SJCRH30 (cell line): ENCODE measurements at regions not wholly inside any gene's neighbourhood (a gene's known extent, or its start where the extent isn't known, plus 50 kb on each side); places are given as distances from the start of the nearest gene placed in this dataset.
"Not testable (repeated sequence)": the region's sequence is repeated elsewhere in the genome, so short reads cannot be mapped to it uniquely, and the experiment has no call there.

Source experiments
- DNase-seq, 2 experiments: peaks; one replicate each; pipeline ENCODE4 v3.0.0-alpha.2; 2015 to 2020
- H3K27ac ChIP-seq: fragments of 250-450 bp; sonication (Bioruptor Pico); 2 replicates; pipeline ENCODE4 v1.5.1; 2020; ENCODE audit warnings: mild to moderate bottlenecking, moderate library complexity
- H3K27me3 ChIP-seq: fragments of 250-450 bp; sonication (Bioruptor Pico); 2 replicates; pipeline ENCODE4 v1.5.1; 2020; ENCODE audit warnings: mild to moderate bottlenecking, moderate library complexity
- H3K36me3 ChIP-seq: fragments of 250-450 bp; sonication (Bioruptor Pico); 2 replicates; pipeline ENCODE4 v1.5.1; 2020; ENCODE audit warnings: mild to moderate bottlenecking, moderate library complexity
- H3K4me1 ChIP-seq: fragments of 250-450 bp; sonication (Bioruptor Pico); 2 replicates; pipeline ENCODE4 v1.5.1; 2020; ENCODE audit warnings: mild to moderate bottlenecking, moderate library complexity
- H3K4me3 ChIP-seq: fragments of 250-450 bp; sonication (Bioruptor Pico); 2 replicates; pipeline ENCODE4 v1.5.1; 2020; ENCODE audit warnings: mild to moderate bottlenecking, moderate library complexity
- H3K9me3 ChIP-seq: fragments of 250-450 bp; sonication (Bioruptor Pico); replicated peaks from 2 replicates; pipeline ENCODE4 v1.5.1; 2020; ENCODE audit warnings: mild to moderate bottlenecking, moderate library complexity

GRCh38 chr16:16448423-16448822 lies 69.5 kb downstream of the NPIPA7 start:
- H3K36me3 ChIP-seq, result not testable (repeated sequence)

GRCh38 chr16:16449712-16450237 lies 70.8 kb downstream of the NPIPA7 start:
- not testable (repeated sequence) for H3K4me1 ChIP-seq, H3K4me3 ChIP-seq, H3K36me3 ChIP-seq, H3K27ac ChIP-seq, H3K9me3 ChIP-seq, H3K27me3 ChIP-seq, DNase-seq

More at GRCh38 chr16:16448423-16448822, 69.5 kb downstream of the NPIPA7 start:
- not testable (repeated sequence) for H3K4me1 ChIP-seq, H3K9me3 ChIP-seq, DNase-seq, H3K27me3 ChIP-seq, H3K27ac ChIP-seq, H3K4me3 ChIP-seq

- not testable (repeated sequence) for DNase-seq, H3K27me3 ChIP-seq, H3K4me3 ChIP-seq, H3K36me3 ChIP-seq, H3K27ac ChIP-seq, H3K4me1 ChIP-seq, H3K9me3 ChIP-seq
Measured at GRCh38 chr16:16451721-16452410, 72.9 kb downstream of the NPIPA7 start.

GRCh38 chr16:16458579-16458978 lies 79.6 kb downstream of the NPIPA7 start:
- H3K27ac ChIP-seq, H3K27me3 ChIP-seq, H3K4me3 ChIP-seq, H3K36me3 ChIP-seq, H3K9me3 ChIP-seq, DNase-seq, H3K4me1 ChIP-seq: not testable (repeated sequence)

GRCh38 chr16:16463792-16464191 lies 84.9 kb downstream of the NPIPA7 start:
- H3K36me3 ChIP-seq, H3K27ac ChIP-seq, H3K4me1 ChIP-seq, H3K9me3 ChIP-seq, H3K4me3 ChIP-seq, DNase-seq, H3K27me3 ChIP-seq: not testable (repeated sequence)

- H3K4me1 ChIP-seq, H3K4me3 ChIP-seq, H3K9me3 ChIP-seq, H3K27ac ChIP-seq, DNase-seq, H3K27me3 ChIP-seq, H3K36me3 ChIP-seq: not testable (repeated sequence)
Measured at GRCh38 chr16:16488919-16489318, 110.0 kb downstream of the NPIPA7 start.

- not testable (repeated sequence) for H3K4me1 ChIP-seq, H3K9me3 ChIP-seq, H3K27ac ChIP-seq, H3K4me3 ChIP-seq, H3K27me3 ChIP-seq, DNase-seq, H3K36me3 ChIP-seq
Measured at GRCh38 chr16:16489466-16489865, 110.5 kb downstream of the NPIPA7 start.

- DNase-seq, H3K27me3 ChIP-seq, H3K9me3 ChIP-seq, H3K4me1 ChIP-seq, H3K4me3 ChIP-seq, H3K36me3 ChIP-seq, H3K27ac ChIP-seq: not testable (repeated sequence)
Measured at GRCh38 chr16:16494114-16494513, 115.2 kb downstream of the NPIPA7 start.

- H3K27ac ChIP-seq, H3K4me1 ChIP-seq, H3K27me3 ChIP-seq, H3K36me3 ChIP-seq, H3K4me3 ChIP-seq, H3K9me3 ChIP-seq, DNase-seq: not testable (repeated sequence)
Measured at GRCh38 chr16:16494998-16495397, 116.1 kb downstream of the NPIPA7 start.

GRCh38 chr16:16499875-16500274 lies 120.9 kb downstream of the NPIPA7 start:
- not testable (repeated sequence) for H3K27me3 ChIP-seq, H3K9me3 ChIP-seq, H3K4me1 ChIP-seq, H3K36me3 ChIP-seq, DNase-seq, H3K27ac ChIP-seq, H3K4me3 ChIP-seq

- not testable (repeated sequence) for H3K4me3 ChIP-seq, H3K4me1 ChIP-seq, DNase-seq, H3K27ac ChIP-seq, H3K27me3 ChIP-seq, H3K36me3 ChIP-seq, H3K9me3 ChIP-seq
Measured at GRCh38 chr16:16507041-16507440, 128.1 kb downstream of the NPIPA7 start.

GRCh38 chr16:16508344-16508743 lies 129.4 kb downstream of the NPIPA7 start:
- not testable (repeated sequence) for H3K4me1 ChIP-seq, H3K9me3 ChIP-seq, H3K27ac ChIP-seq, H3K36me3 ChIP-seq, H3K4me3 ChIP-seq, DNase-seq, H3K27me3 ChIP-seq

GRCh38 chr16:16519395-16519794 lies 140.5 kb downstream of the NPIPA7 start:
- not testable (repeated sequence) for H3K9me3 ChIP-seq, H3K4me1 ChIP-seq, H3K27me3 ChIP-seq, DNase-seq, H3K4me3 ChIP-seq, H3K27ac ChIP-seq, H3K36me3 ChIP-seq

GRCh38 chr16:16521239-16522002 lies 142.5 kb downstream of the NPIPA7 start:
- H3K4me1 ChIP-seq, H3K27ac ChIP-seq, H3K36me3 ChIP-seq, H3K4me3 ChIP-seq, H3K9me3 ChIP-seq, H3K27me3 ChIP-seq, DNase-seq: not testable (repeated sequence)

- DNase-seq, H3K27ac ChIP-seq, H3K27me3 ChIP-seq, H3K4me1 ChIP-seq, H3K9me3 ChIP-seq, H3K36me3 ChIP-seq, H3K4me3 ChIP-seq: not testable (repeated sequence)
Measured at GRCh38 chr16:16526998-16527397, 148.1 kb downstream of the NPIPA7 start.

- not testable (repeated sequence) for DNase-seq
Measured at GRCh38 chr16:16530744-16531143, 151.8 kb downstream of the NPIPA7 start.

More at GRCh38 chr16:16530744-16531143, 151.8 kb downstream of the NPIPA7 start:
- not testable (repeated sequence) for H3K27ac ChIP-seq, H3K4me1 ChIP-seq, H3K9me3 ChIP-seq, H3K27me3 ChIP-seq, H3K36me3 ChIP-seq, H3K4me3 ChIP-seq
